ENCODE measurements at regions not wholly inside any gene's neighbourhood (a gene's known extent, or its start where the extent isn't known, plus 50 kb on each side); places are given as distances from the start of the nearest gene placed in this dataset.

- DNase-seq: no peak
Observed at GRCh38 chr13:105144936-105145335, 1390.5 kb downstream of the EFNB2 start.

- no peak for DNase-seq
Observed at GRCh38 chr13:105144020-105144419, 1391.4 kb downstream of the EFNB2 start.

- no peak for DNase-seq
Observed at GRCh38 chr13:105142556-105142955, 1392.9 kb downstream of the EFNB2 start.

- peak; percentile 80 for DNase-seq
Observed at GRCh38 chr13:105139380-105140285, 1395.8 kb downstream of the EFNB2 start.

- DNase-seq: no peak
Observed at GRCh38 chr13:105139048-105139379, 1396.4 kb downstream of the EFNB2 start.

- DNase-seq: no peak
Observed at GRCh38 chr13:105135852-105136615, 1399.4 kb downstream of the EFNB2 start.

GRCh38 chr13:105127732-105128131, 1407.7 kb downstream of the EFNB2 start:
- DNase-seq: no peak

- DNase-seq: no peak
Observed at GRCh38 chr13:105121221-105121620, 1414.2 kb downstream of the EFNB2 start.

- no peak for DNase-seq
Observed at GRCh38 chr13:105118426-105118985, 1417.0 kb downstream of the EFNB2 start.

- DNase-seq: no peak
Observed at GRCh38 chr13:105116966-105117365, 1418.5 kb downstream of the EFNB2 start.

- DNase-seq: no peak
Observed at GRCh38 chr13:105112561-105112960, 1422.9 kb downstream of the EFNB2 start.

- no peak for DNase-seq
Observed at GRCh38 chr13:105107781-105108180, 1427.7 kb downstream of the EFNB2 start.

- no peak for DNase-seq
Observed at GRCh38 chr13:105105471-105105870, 1430.0 kb downstream of the EFNB2 start.

GRCh38 chr13:105097521-105097920, 1437.9 kb downstream of the EFNB2 start:
- no peak for DNase-seq

- no peak for DNase-seq
Observed at GRCh38 chr13:105089858-105090643, 1445.4 kb downstream of the EFNB2 start.

GRCh38 chr13:105087945-105088344, 1447.5 kb downstream of the EFNB2 start:
- peak; percentile 8 for DNase-seq

GRCh38 chr13:105084931-105085330, 1450.5 kb downstream of the EFNB2 start:
- no peak for DNase-seq

GRCh38 chr13:105083992-105084391, 1451.5 kb downstream of the EFNB2 start:
- DNase-seq: no peak

GRCh38 chr13:105074755-105075154, 1460.7 kb downstream of the EFNB2 start:
- DNase-seq: no peak

GRCh38 chr13:105073041-105073440, 1462.4 kb downstream of the EFNB2 start:
- DNase-seq: no peak

GRCh38 chr13:105070452-105070851, 1465.0 kb downstream of the EFNB2 start:
- no peak for DNase-seq

GRCh38 chr13:105069106-105069505, 1466.4 kb downstream of the EFNB2 start:
- DNase-seq: no peak

- DNase-seq: no peak
Observed at GRCh38 chr13:105063676-105064075, 1471.8 kb downstream of the EFNB2 start.

Measured in NCI-H345 (cell line).